HG03457 (cell line): ENCODE measurements at regions not wholly inside any gene's neighbourhood (a gene's known extent, or its start where the extent isn't known, plus 50 kb on each side); places are given as distances from the start of the nearest gene placed in this dataset.
"Not testable (repeated sequence)": the region's sequence is repeated elsewhere in the genome, so short reads cannot be mapped to it uniquely, and the experiment has no call there.

Experiments used
- ATAC-seq: cut with Tn5 transposase; IDR thresholded peaks from one replicate; pipeline ENCODE4 v1.9.1; 2021; ENCODE audit warnings: moderate number of reproducible peaks; ENCODE audit not compliant: unreplicated experiment

GRCh38 chr15:96200357-96200967, 130.0 kb upstream of the NR2F2 start:
- ATAC-seq: no peak

GRCh38 chr15:96201696-96202095, 128.8 kb upstream of the NR2F2 start:
- ATAC-seq: no peak

GRCh38 chr15:96205588-96205987, 124.9 kb upstream of the NR2F2 start:
- not testable (repeated sequence) for ATAC-seq

DNA sequence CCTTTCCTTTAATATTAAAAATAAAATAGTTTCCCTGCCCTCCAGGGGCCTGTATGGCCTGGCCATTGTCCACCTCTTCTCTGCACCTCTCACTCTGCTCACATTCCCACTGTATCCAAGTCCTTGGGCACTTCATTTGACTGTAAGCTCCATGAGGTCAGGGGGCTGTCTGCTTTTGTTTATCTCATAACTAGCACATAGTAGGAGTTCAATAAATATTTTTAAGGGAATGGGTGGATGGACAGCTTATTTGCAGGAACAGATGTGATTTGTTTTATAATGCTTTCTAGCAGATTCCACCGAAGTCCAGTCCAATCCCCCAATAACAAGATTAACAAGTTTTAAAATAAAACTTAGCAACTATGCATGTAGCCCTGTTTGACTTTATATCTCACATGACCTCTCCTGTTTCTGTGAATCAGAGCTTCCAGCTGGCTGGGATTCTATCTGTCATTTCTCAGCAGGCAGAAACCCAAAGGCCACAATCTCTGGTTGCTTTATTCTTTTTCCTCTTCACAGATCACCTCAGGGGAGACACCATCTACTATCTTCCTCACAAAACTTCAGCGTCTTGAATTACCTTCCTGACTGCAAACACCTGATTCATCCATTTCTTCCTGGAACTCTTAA, 123.0 kb upstream of the NR2F2 start:
- ATAC-seq: no peak

GRCh38 chr15:96209285-96209735, 121.2 kb upstream of the NR2F2 start:
- ATAC-seq: no peak

DNA sequence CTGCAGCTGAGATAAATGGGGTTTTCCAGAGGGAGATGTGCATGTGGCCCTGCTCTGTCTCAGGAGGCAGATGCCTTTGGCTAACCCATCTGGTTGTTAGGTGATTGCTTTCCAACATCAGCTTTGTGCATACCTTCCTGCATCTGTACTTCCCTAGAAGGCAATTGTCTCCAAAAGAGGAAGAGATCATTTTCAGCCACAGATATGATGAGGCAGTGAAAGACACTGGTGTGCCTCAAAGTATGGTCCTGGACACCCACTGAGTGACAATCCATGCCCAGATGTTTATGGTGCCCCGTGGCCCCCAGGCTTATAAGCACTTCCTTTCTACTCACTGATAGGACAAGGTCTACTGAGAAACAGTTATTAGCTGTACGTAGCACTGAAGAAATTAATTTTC, 117.5 kb upstream of the NR2F2 start:
- ATAC-seq: no peak

GRCh38 chr15:96213896-96214295, 116.6 kb upstream of the NR2F2 start:
- no peak for ATAC-seq

DNA sequence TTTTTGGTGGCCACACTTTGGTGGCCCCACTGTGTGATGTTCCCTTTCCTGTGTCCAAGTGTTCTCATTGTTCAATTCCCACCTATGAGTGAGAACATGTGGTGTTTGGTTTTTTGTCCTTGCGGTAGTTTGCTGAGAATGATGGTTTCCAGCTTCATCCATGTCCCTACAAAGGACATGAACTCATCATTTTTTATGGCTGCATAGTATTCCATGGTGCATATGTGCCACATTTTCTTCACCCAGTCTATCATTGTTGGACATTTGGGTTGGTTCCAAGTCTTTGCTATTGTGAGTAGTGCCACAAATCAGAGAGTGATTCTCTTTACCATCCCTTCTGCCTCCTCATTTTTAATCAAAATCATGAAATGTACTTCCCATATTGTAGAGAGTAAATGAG, 114.0 kb upstream of the NR2F2 start:
- ATAC-seq: not testable (repeated sequence)

GRCh38 chr15:96217983-96218382, 112.5 kb upstream of the NR2F2 start:
- ATAC-seq: no peak

GRCh38 chr15:96218623-96219455, 111.7 kb upstream of the NR2F2 start:
- ATAC-seq: no peak

DNA sequence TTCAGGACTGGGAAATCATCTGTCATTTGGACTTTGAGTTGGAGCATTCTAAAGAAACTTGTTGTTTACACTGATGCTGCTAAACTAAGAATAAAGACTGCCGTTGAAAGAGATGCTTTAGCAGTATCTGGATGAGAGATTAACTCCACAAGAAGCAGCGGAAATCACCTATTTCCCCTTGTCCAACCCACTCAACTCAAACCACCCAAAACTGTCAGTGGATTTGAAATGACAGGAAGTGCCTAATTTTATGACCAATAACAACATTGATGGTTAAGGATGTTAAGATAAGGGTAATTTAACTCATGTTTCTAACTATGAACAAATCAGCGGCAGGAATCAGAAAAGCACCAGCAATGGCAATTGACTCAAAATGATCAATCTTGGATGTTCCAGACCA, 110.8 kb upstream of the NR2F2 start:
- ATAC-seq: no peak

DNA sequence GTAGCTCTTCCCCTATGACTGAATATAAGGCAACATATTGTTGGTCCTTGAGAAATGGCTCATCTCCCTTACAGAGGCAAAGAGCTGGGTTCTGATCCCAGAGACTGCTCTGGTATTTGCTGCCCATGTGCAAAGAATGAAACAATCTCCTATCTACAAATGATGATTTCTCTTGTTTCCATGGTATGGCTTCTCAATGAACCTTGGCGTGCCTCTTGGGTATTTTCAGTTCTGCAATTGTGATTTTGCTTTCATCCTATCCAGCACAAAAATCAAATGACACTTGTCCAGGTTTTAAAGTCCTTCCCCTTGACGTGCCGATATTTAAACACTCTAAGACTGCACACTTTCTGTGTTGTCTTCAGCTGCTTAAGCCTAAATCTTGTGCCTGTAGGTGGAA, 109.8 kb upstream of the NR2F2 start:
- no peak for ATAC-seq

DNA sequence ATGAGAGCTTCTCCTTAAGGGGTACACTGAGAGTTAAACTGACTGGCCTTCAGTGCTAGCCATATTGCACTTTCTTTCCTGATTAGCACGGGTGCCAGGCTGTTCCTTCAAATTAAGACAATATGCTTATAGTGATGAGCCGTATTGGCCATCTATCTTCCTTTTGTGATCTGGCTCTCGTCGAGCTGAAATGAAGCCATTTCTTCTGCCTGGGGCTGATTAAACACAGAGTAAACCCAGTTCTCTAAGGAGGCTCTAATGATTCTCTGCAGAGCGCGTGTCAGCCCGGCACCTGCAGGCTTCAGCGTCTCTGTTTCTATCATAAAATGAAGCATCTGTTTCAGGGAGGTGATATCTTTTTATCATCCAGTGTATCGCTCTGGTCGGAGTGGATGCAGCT, 107.5 kb upstream of the NR2F2 start:
- ATAC-seq: no peak

GRCh38 chr15:96223939-96224338, 106.6 kb upstream of the NR2F2 start:
- no peak for ATAC-seq

DNA sequence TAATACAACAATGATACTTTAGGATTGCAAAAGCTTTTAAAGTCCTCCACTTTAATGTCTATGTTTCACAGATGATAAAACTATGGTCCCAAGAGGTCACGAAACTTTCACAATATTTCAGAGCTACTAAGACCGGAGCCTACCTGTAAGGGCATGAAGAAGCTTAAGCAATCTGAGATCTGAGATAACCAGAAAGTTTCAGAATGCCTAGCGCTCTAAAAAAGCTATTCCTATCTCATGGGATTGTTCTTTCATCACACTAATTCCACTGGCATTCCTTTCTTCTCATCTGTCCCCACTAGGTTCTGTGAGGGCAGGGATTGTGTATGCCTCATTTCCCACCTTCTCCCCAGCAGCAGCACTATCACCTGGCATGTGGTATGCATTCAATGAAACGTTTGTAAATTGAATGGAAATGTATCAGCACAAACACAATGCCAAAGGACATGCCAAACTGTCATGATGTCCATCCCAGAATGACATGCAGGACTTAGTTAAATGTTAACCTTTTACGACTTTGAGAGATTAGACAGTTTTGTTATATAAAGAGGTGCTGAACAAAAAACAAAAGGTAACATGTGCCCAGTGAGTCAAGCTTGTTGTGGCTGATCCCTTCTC, 104.7 kb upstream of the NR2F2 start:
- no peak for ATAC-seq

GRCh38 chr15:96230526-96231181, 99.8 kb upstream of the NR2F2 start:
- no peak for ATAC-seq

DNA sequence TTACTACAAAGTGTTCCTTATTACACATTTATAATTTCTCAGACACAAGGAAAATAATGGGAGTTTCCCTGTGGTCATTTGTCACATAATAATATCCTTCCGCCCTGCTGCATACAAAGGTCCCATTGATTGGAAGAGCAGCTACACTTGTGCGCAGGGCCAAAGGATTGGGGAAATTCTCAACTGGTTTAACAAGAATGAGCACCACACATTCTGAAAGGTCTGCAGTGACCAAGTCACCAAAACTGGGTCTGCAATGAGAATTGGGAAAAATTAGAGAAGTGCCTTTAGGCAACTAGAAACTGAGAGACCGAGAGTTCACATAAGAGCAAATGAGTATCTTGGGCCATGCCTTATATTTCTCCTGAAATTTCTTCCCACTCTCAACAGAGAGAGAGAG, 98.2 kb upstream of the NR2F2 start:
- ATAC-seq: no peak

DNA sequence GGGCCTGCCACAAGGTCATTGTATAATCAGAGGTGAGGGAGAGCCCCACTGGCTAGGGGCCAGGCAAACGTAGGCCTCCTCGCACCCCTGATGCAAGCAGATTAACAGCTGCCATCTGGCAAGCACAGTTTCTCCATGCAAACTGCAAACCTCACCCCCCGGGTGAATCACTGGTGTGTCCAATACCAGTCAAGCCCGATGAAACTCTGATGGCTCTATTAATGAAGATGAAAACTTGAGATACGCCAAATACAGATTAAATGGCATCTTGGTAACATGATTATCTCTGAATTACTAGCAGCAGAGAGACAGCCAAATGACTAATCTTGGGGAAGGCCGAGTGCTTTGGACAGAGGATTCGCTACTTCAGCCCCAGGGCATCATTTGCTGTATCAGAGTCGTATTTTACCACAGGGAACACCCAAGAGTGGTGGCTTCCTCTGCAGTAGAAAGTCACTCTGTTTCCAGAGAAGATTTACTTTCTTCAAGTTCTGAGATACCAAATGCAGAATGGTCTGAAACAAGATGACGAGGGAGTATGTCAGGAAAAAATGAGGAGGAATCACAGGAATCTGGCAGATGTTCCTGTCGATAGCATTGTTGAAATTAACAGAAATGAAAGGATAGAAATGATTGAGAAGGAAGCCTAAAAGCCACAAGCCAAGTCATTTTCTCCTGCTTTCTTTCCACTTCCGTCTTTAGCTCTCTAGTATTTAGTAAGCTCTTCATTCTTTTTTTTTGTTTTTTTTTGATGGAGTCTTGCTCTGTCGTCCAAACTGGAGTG, 96.2 kb upstream of the NR2F2 start:
- ATAC-seq: no peak

DNA sequence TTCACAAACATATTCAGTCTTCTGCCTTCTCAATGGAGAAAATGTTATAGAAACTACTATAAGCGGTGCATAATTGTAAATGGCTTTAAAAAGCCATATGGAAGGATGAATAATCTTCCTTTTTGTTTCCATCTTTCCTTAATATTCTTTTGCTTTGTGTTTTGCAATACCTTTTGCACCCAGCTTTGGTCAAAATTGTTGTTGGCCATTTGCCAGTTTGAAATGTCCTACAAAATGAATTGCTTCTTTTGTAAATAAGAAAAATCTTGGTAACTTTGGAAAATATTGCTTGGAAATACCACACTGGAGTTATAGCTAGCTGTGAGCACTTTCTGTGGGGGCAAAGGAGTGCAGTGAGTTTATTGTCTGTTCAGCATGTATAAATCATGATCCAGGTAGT, 93.5 kb upstream of the NR2F2 start:
- no peak for ATAC-seq

DNA sequence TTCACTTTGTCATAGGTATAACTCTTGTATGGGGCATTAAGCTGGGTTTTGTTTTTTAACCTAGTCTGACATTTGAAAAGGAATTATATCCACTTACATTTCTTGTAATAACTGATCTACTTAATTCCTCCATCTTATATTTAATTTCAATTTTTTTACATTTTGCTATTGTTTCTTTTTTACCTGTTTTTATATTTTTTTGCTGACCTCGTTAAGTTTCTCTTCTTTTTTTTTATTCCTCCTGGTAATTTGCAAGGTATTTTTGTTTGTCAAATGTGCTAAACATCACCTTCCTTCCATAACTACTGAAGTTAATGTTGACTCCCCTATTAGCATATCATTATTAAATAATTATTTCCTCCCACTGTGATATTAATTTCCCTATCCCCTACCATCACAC, 87.7 kb upstream of the NR2F2 start:
- no peak for ATAC-seq
